IPS-18c (cell line): ENCODE measurements at regions not wholly inside any gene's neighbourhood (a gene's known extent, or its start where the extent isn't known, plus 50 kb on each side); places are given as distances from the start of the nearest gene placed in this dataset.

Source experiments
- H3K4me3 ChIP-seq: 2 replicates; pipeline ENCODE4 v1.7.0; 2013; ENCODE audit warnings: low read depth, mild to moderate bottlenecking, low read length, moderate library complexity; ENCODE audit not compliant: insufficient read depth
- H3K9me3 ChIP-seq: one replicate; pipeline ENCODE4 v1.6.1; 2013; ENCODE audit warnings: mild to moderate bottlenecking, low read length, moderate library complexity; ENCODE audit not compliant: control insufficient read depth, insufficient read depth

- Histone ChIP-seq H3K9me3 (no peaks in the 10 kb centered on the region), H3K4me3 (no peak overlapping the region)
Measured at GRCh38 chr17:52732841-52733240, 574.3 kb upstream of the CA10 start.

GRCh38 chr17:52724578-52724977 lies 566.1 kb upstream of the CA10 start:
- Histone ChIP-seq H3K9me3 (no peaks in the 10 kb centered on the region), H3K4me3 (no peak overlapping the region)

GRCh38 chr17:52721910-52722309 lies 563.4 kb upstream of the CA10 start:
- Histone ChIP-seq H3K4me3 (no peak overlapping the region), H3K9me3 (no peaks in the 10 kb centered on the region)

- no peak overlapping the region for H3K4me3 ChIP-seq
Measured at GRCh38 chr17:52710363-52710901, 551.9 kb upstream of the CA10 start.

GRCh38 chr17:52709724-52710123 lies 551.2 kb upstream of the CA10 start:
- Histone ChIP-seq H3K4me3 (no peak overlapping the region), H3K9me3 (no peaks in the 10 kb centered on the region)

More at GRCh38 chr17:52710363-52710901, 551.9 kb upstream of the CA10 start:
- H3K9me3 ChIP-seq, result no peaks in the 10 kb centered on the region

- H3K9me3 ChIP-seq, result no peaks in the 10 kb centered on the region
- H3K4me3 ChIP-seq, result no peak overlapping the region
Measured at GRCh38 chr17:52696362-52696761, 537.8 kb upstream of the CA10 start.

- Histone ChIP-seq H3K9me3 (no peaks in the 10 kb centered on the region), H3K4me3 (no peak overlapping the region)
Measured at GRCh38 chr17:52686140-52686539, 527.6 kb upstream of the CA10 start.

- Histone ChIP-seq H3K4me3 (no peak overlapping the region), H3K9me3 (no peaks in the 10 kb centered on the region)
Measured at GRCh38 chr17:52681480-52681879, 523.0 kb upstream of the CA10 start.

GRCh38 chr17:52678211-52678610 lies 519.7 kb upstream of the CA10 start:
- Histone ChIP-seq H3K9me3 (no peaks in the 10 kb centered on the region), H3K4me3 (no peak overlapping the region)

GRCh38 chr17:52674686-52675085 lies 516.2 kb upstream of the CA10 start:
- no peaks in the 10 kb centered on the region for H3K9me3 ChIP-seq
- H3K4me3 ChIP-seq, result no peak overlapping the region

GRCh38 chr17:52673791-52674190 lies 515.3 kb upstream of the CA10 start:
- no peaks in the 10 kb centered on the region for H3K9me3 ChIP-seq
- H3K4me3 ChIP-seq, result no peak overlapping the region

GRCh38 chr17:52666264-52666663 lies 507.8 kb upstream of the CA10 start:
- H3K9me3 ChIP-seq, result no peaks in the 10 kb centered on the region
- no peak overlapping the region for H3K4me3 ChIP-seq

- Histone ChIP-seq H3K4me3 (no peak overlapping the region), H3K9me3 (no peaks in the 10 kb centered on the region)
Measured at GRCh38 chr17:52660692-52661091, 502.2 kb upstream of the CA10 start.

- no peaks in the 10 kb centered on the region for H3K9me3 ChIP-seq
Measured at GRCh38 chr17:52653014-52653413, 494.5 kb upstream of the CA10 start.

GRCh38 chr17:52648995-52649394 lies 490.5 kb upstream of the CA10 start:
- no peak overlapping the region for H3K4me3 ChIP-seq
- no peaks in the 10 kb centered on the region for H3K9me3 ChIP-seq

More at GRCh38 chr17:52653014-52653413, 494.5 kb upstream of the CA10 start:
- H3K4me3 ChIP-seq, result no peak overlapping the region

- no peaks in the 10 kb centered on the region for H3K9me3 ChIP-seq
- H3K4me3 ChIP-seq, result no peak overlapping the region
Measured at GRCh38 chr17:52647411-52647810, 488.9 kb upstream of the CA10 start.

GRCh38 chr17:52636443-52636842 lies 477.9 kb upstream of the CA10 start:
- no peak overlapping the region for H3K4me3 ChIP-seq

GRCh38 chr17:52606590-52606989 lies 448.1 kb upstream of the CA10 start:
- no peaks in the 10 kb centered on the region for H3K9me3 ChIP-seq
- no peak overlapping the region for H3K4me3 ChIP-seq

More at GRCh38 chr17:52636443-52636842, 477.9 kb upstream of the CA10 start:
- H3K9me3 ChIP-seq, result peaks cover 2% of the 10 kb centered on the region

- H3K4me3 ChIP-seq, result no peak overlapping the region
- H3K9me3 ChIP-seq, result no peaks in the 10 kb centered on the region
Measured at GRCh38 chr17:52606098-52606497, 447.6 kb upstream of the CA10 start.
